AML-193 (cell line): ENCODE measurements at regions not wholly inside any gene's neighbourhood (a gene's known extent, or its start where the extent isn't known, plus 50 kb on each side); places are given as distances from the start of the nearest gene placed in this dataset.
"Not testable (repeated sequence)": the region's sequence is repeated elsewhere in the genome, so short reads cannot be mapped to it uniquely, and the experiment has no call there.

Experiments
- DNase-seq, 2 experiments: peaks; one replicate each; lab custom pipeline; 2025; lab: John Stamatoyannopoulos, UW

- DNase-seq, result not testable (repeated sequence)
Observed at GRCh38 chr4:27075603-27076002, 215.0 kb downstream of the STIM2 start.

- no peak for DNase-seq
Observed at GRCh38 chr4:27078934-27079455, 218.4 kb downstream of the STIM2 start.

- DNase-seq, result no peak
Observed at GRCh38 chr4:27081675-27082586, 221.3 kb downstream of the STIM2 start.

- no peak for DNase-seq
Observed at GRCh38 chr4:27082776-27083175, 222.1 kb downstream of the STIM2 start.

- no peak for DNase-seq
Observed at GRCh38 chr4:27084685-27085361, 224.2 kb downstream of the STIM2 start.

GRCh38 chr4:27085396-27085795, 224.8 kb downstream of the STIM2 start:
- DNase-seq, result no peak

- no peak for DNase-seq
Observed at GRCh38 chr4:27087306-27088045, 226.8 kb downstream of the STIM2 start.

- DNase-seq, result peak; percentile 12 to 13
Observed at GRCh38 chr4:27088491-27088890, 227.8 kb downstream of the STIM2 start.

GRCh38 chr4:27089186-27089585, 228.5 kb downstream of the STIM2 start:
- no peak for DNase-seq

GRCh38 chr4:27090406-27090805, 229.8 kb downstream of the STIM2 start:
- DNase-seq, result no peak

- DNase-seq, result no peak
Observed at GRCh38 chr4:27094224-27094623, 233.6 kb downstream of the STIM2 start.

GRCh38 chr4:27094783-27095182, 234.1 kb downstream of the STIM2 start:
- DNase-seq, result no peak

- DNase-seq, result no peak
Observed at GRCh38 chr4:27096142-27096824, 235.6 kb downstream of the STIM2 start.

GRCh38 chr4:27098034-27098433, 237.4 kb downstream of the STIM2 start:
- no peak for DNase-seq

- no peak for DNase-seq
Observed at GRCh38 chr4:27100713-27101112, 240.1 kb downstream of the STIM2 start.

GRCh38 chr4:27101126-27101525, 240.5 kb downstream of the STIM2 start:
- DNase-seq, result no peak

- no peak for DNase-seq
Observed at GRCh38 chr4:27101561-27101960, 240.9 kb downstream of the STIM2 start.

GRCh38 chr4:27111627-27112026, 251.0 kb downstream of the STIM2 start:
- DNase-seq, result no peak

GRCh38 chr4:27112587-27112986, 251.9 kb downstream of the STIM2 start:
- DNase-seq, result no peak

- no peak for DNase-seq
Observed at GRCh38 chr4:27115221-27115620, 254.6 kb downstream of the STIM2 start.

GRCh38 chr4:27117453-27117852, 256.8 kb downstream of the STIM2 start:
- DNase-seq, result no peak

- no peak for DNase-seq
Observed at GRCh38 chr4:27119239-27119638, 258.6 kb downstream of the STIM2 start.
